ENCODE measurements at regions not wholly inside any gene's neighbourhood (a gene's known extent, or its start where the extent isn't known, plus 50 kb on each side); places are given as distances from the start of the nearest gene placed in this dataset.

DNA sequence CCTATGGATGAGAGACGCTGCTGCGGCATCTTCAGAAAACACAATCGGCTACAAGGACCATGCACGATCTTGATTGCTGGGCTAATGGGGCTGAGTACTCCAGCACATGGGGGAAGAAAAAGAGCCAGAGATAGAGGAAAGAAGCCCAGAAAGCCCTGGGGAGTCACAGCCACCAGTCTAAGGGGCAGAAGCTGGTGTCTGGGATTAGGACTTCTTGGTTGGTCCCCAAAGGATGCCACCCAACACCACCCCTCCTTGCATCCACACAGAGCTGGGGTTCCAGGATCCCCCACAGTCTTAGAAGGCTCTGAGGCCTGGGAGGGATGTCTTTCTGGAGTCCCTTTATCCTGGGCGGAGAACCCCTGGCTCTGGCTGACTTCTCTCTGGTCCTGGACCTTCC is 98.4 kb upstream of the TARDBP start:
- intact Hi-C loops (cut with DNase I; ENCODE audit: low total_unique reads) = no loop called here
- DNase-seq = no peak

GRCh38 chr1:10915594-10915993 is 96.9 kb upstream of the TARDBP start:
- no peak overlapping the region for H3K27ac ChIP-seq
- H3K27me3 ChIP-seq = no peaks in the 10 kb centered on the region
- no peaks in the 10 kb centered on the region for H3K4me1 ChIP-seq
- no peak for DNase-seq
- no peaks in the 10 kb centered on the region for H3K36me3 ChIP-seq
- TF ChIP-seq POLR2A (IDR thresholded peaks at IDR 0.05) (no peak), CTCF (IDR thresholded peaks at IDR 0.05) (no peak)
- intact Hi-C loops (cut with DNase I; ENCODE audit: low total_unique reads) = no loop called here
- no peaks in the 10 kb centered on the region for H3K9me3 ChIP-seq
- no peak overlapping the region for H3K4me3 ChIP-seq

More for the DNA sequence above, 98.4 kb upstream of the TARDBP start:
- Histone ChIP-seq H3K27me3 (no peaks in the 10 kb centered on the region), H3K4me1 (no peaks in the 10 kb centered on the region), H3K9me3 (no peaks in the 10 kb centered on the region), H3K4me3 (no peak overlapping the region), H3K27ac (no peak overlapping the region), H3K36me3 (no peaks in the 10 kb centered on the region)
- no peak for TF ChIP-seq CTCF (IDR thresholded peaks at IDR 0.05)
- TF ChIP-seq POLR2A (IDR thresholded peaks at IDR 0.05) = no peak

GRCh38 chr1:10916311-10916710 is 96.1 kb upstream of the TARDBP start:
- intact Hi-C loops (cut with DNase I; ENCODE audit: low total_unique reads) = no loop called here
- H3K36me3 ChIP-seq = no peaks in the 10 kb centered on the region
- H3K9me3 ChIP-seq = no peaks in the 10 kb centered on the region
- DNase-seq = no peak
- no peak overlapping the region for H3K27ac ChIP-seq
- no peak for TF ChIP-seq CTCF (IDR thresholded peaks at IDR 0.05)
- no peak for TF ChIP-seq POLR2A (IDR thresholded peaks at IDR 0.05)
- no peak overlapping the region for H3K4me3 ChIP-seq
- H3K27me3 ChIP-seq = no peaks in the 10 kb centered on the region
- no peaks in the 10 kb centered on the region for H3K4me1 ChIP-seq

DNA sequence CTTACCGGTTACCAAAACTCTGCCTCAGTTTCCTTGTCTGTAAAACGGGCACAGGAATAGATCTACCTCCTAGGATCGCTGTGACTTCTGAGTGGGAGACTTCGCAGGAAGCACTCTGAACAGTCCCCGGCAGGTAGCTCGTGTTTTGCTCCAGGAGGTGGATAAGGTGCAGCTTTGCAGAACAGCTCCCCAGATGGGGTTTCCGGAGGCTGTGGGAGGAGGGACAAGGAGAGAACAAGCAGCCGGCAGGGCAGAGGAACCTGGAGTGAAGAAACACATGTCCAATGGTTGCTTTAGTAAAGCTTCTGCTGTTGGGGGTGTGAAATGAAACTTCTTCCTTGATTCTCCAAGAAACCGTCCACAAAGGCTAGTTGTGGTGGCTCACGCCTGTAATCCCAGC is 95.5 kb upstream of the TARDBP start:
- Histone ChIP-seq H3K27me3 (no peaks in the 10 kb centered on the region), H3K4me1 (no peaks in the 10 kb centered on the region), H3K4me3 (no peak overlapping the region), H3K36me3 (no peaks in the 10 kb centered on the region), H3K9me3 (no peaks in the 10 kb centered on the region), H3K27ac (no peak overlapping the region)
- intact Hi-C loops (cut with DNase I; ENCODE audit: low total_unique reads) = no loop called here
- TF ChIP-seq POLR2A (IDR thresholded peaks at IDR 0.05) (no peak), CTCF (IDR thresholded peaks at IDR 0.05) (no peak)
- no peak for DNase-seq

DNA sequence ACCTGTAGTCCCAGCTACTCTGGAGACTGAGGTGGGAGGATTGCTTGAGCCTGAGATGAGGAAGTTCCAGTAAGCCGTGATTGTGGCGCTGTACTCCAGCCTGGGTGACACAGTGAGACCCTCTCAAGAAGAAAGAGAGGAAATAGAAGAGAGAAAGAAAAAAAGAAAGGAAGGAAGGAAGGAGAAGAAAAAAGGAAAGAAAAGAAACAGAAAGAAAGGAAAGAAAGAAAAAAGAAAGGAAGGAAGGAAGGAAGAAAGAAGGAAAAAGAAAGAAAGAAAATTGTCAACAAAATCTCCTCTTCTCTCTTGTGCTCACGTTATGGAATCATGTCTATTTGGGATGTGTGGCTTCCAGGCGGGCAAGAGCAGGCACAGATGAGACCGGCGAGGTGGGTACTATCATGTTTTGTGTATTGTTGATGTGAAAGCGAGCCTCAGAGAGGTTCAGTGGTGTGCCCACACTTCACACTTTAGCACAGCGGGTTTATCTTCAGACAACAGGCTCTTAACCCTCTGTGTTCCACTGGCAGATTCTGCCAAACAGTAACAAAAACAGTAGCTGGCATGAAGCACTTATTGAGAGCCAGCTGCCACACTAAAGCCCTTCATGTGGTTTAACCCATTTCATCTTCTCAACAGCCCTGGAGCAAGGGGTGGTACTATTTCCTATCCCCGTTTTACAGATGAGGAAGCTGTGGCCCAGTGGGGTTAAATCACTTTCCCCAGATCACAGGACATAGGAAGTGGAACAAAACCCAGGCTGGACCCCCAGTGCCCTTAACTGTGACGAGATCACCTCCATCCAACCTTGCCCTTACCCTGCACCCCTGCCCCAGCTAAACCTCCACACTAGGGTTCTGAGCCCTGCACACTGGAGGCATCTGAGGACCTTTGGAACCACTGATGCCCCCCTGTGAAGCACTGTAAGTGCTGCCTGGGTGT is 94.7 kb upstream of the TARDBP start:
- intact Hi-C loops (cut with DNase I; ENCODE audit: low total_unique reads) = no loop called here
- Histone ChIP-seq H3K36me3 (no peaks in the 10 kb centered on the region), H3K4me3 (no peak overlapping the region), H3K9me3 (no peaks in the 10 kb centered on the region), H3K27me3 (no peaks in the 10 kb centered on the region), H3K4me1 (no peaks in the 10 kb centered on the region), H3K27ac (no peak overlapping the region)
- no peak for DNase-seq
- TF ChIP-seq CTCF (IDR thresholded peaks at IDR 0.05) (no peak), POLR2A (IDR thresholded peaks at IDR 0.05) (no peak)

All from uterus (tissue), 3 donors.